Kidney epithelial cell (primary cell): ENCODE measurements at regions not wholly inside any gene's neighbourhood (a gene's known extent, or its start where the extent isn't known, plus 50 kb on each side); places are given as distances from the start of the nearest gene placed in this dataset.

Experiments used
- DNase-seq: peaks from one replicate; pipeline ENCODE4 v3.0.0-alpha.2; 2010; ENCODE audit warnings: low read depth
- H3K27me3 ChIP-seq: 2 replicates; pipeline ENCODE4 v1.6.0; 2011; ENCODE audit warnings: low read length; ENCODE audit not compliant: control insufficient read depth, insufficient read depth
- H3K36me3 ChIP-seq: 2 replicates; pipeline ENCODE4 v1.5.1; 2011; ENCODE audit warnings: low read length; ENCODE audit not compliant: control insufficient read depth, insufficient read depth
- H3K4me3 ChIP-seq: 2 replicates; pipeline ENCODE4 v1.5.1; 2011; ENCODE audit warnings: low read depth, mild to moderate bottlenecking, control low read depth, low read length
- TF ChIP-seq, protein P1 (sequence below): IDR thresholded peaks from 2 replicates; pipeline ENCODE4 v1.5.1; 2011; ENCODE audit warnings: mild to moderate bottlenecking, moderate library complexity, low read length, control low read depth, inconsistent platforms; ENCODE audit not compliant: insufficient read depth, poor library complexity, severe bottlenecking

GRCh38 chr3:166190360-166190759, 353.1 kb upstream of the BCHE start:
- TF ChIP-seq, protein P1, sequence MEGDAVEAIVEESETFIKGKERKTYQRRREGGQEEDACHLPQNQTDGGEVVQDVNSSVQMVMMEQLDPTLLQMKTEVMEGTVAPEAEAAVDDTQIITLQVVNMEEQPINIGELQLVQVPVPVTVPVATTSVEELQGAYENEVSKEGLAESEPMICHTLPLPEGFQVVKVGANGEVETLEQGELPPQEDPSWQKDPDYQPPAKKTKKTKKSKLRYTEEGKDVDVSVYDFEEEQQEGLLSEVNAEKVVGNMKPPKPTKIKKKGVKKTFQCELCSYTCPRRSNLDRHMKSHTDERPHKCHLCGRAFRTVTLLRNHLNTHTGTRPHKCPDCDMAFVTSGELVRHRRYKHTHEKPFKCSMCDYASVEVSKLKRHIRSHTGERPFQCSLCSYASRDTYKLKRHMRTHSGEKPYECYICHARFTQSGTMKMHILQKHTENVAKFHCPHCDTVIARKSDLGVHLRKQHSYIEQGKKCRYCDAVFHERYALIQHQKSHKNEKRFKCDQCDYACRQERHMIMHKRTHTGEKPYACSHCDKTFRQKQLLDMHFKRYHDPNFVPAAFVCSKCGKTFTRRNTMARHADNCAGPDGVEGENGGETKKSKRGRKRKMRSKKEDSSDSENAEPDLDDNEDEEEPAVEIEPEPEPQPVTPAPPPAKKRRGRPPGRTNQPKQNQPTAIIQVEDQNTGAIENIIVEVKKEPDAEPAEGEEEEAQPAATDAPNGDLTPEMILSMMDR = no peak
- Histone ChIP-seq H3K4me3 (no peak overlapping the region), H3K27me3 (no peaks in the 10 kb centered on the region), H3K36me3 (no peaks in the 10 kb centered on the region)
- DNase-seq = peak; percentile 7

GRCh38 chr3:166187237-166187636, 350.0 kb upstream of the BCHE start:
- Histone ChIP-seq H3K36me3 (no peaks in the 10 kb centered on the region), H3K4me3 (no peak overlapping the region), H3K27me3 (no peaks in the 10 kb centered on the region)
- TF ChIP-seq, protein P1 = no peak
- no peak for DNase-seq

GRCh38 chr3:166186003-166186402, 348.8 kb upstream of the BCHE start:
- no peaks in the 10 kb centered on the region for H3K27me3 ChIP-seq
- H3K4me3 ChIP-seq = no peak overlapping the region
- DNase-seq = no peak
- no peaks in the 10 kb centered on the region for H3K36me3 ChIP-seq
- TF ChIP-seq, protein P1 = no peak

DNA sequence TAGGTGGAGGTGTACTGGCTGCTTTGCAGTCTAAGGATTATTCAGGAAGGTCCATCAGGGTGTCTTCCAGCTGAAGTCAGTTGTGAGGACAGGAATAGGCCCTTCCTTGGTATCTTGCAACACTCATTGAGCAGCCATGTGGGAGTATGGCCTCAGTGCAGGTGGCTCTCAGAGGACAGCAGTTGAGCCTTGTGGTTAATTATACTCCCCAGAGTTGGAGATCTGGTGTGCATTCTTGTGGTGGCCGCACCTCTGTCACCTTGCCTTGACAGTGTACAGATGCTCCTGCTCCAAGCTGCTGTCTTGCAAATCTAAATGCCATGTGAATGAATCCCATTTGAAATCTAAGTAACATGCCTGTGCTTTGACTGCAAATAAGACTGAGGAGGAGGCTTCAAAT, 339.9 kb upstream of the BCHE start:
- no peak for DNase-seq
- TF ChIP-seq, protein P1 = no peak
- no peak overlapping the region for H3K4me3 ChIP-seq

GRCh38 chr3:166171695-166172094, 334.5 kb upstream of the BCHE start:
- TF ChIP-seq, protein P1 = no peak
- Histone ChIP-seq H3K27me3 (no peaks in the 10 kb centered on the region), H3K36me3 (no peaks in the 10 kb centered on the region), H3K4me3 (no peak overlapping the region)
- no peak for DNase-seq

More for the DNA sequence above, 339.9 kb upstream of the BCHE start:
- Histone ChIP-seq H3K36me3 (no peaks in the 10 kb centered on the region), H3K27me3 (peaks cover 2% of the 10 kb centered on the region)

- DNase-seq = no peak
- no peaks in the 10 kb centered on the region for H3K27me3 ChIP-seq
- H3K4me3 ChIP-seq = no peak overlapping the region
- TF ChIP-seq, protein P1 = no peak
- no peaks in the 10 kb centered on the region for H3K36me3 ChIP-seq
Measured at GRCh38 chr3:166169681-166170080, 332.5 kb upstream of the BCHE start.
